ENCODE measurements at regions not wholly inside any gene's neighbourhood (a gene's known extent, or its start where the extent isn't known, plus 50 kb on each side); places are given as distances from the start of the nearest gene placed in this dataset.

- DNase-seq, result no peak
Observed at GRCh38 chr3:152516216-152516615, 247.5 kb downstream of the MBNL1 start.

GRCh38 chr3:152517502-152517901 lies 248.8 kb downstream of the MBNL1 start:
- no peak for DNase-seq

GRCh38 chr3:152518346-152518745 lies 249.6 kb downstream of the MBNL1 start:
- DNase-seq, result no peak

- DNase-seq, result no peak
Observed at GRCh38 chr3:152519376-152519775, 250.6 kb downstream of the MBNL1 start.

- no peak for DNase-seq
Observed at GRCh38 chr3:152522036-152522435, 253.3 kb downstream of the MBNL1 start.

- DNase-seq, result peak in 3 of 4 experiments; percentile 3 to 5 (median 5)
Observed at GRCh38 chr3:152524198-152525140, 255.7 kb downstream of the MBNL1 start.

- DNase-seq, result no peak
Observed at GRCh38 chr3:152531717-152532116, 263.0 kb downstream of the MBNL1 start.

GRCh38 chr3:152538518-152538917 lies 269.8 kb downstream of the MBNL1 start:
- no peak for DNase-seq

GRCh38 chr3:152539191-152539764 lies 270.5 kb downstream of the MBNL1 start:
- DNase-seq, result no peak

- DNase-seq, result no peak
Observed at GRCh38 chr3:152540120-152540519, 271.4 kb downstream of the MBNL1 start.

- DNase-seq, result no peak
Observed at GRCh38 chr3:152547153-152547552, 278.4 kb downstream of the MBNL1 start.

GRCh38 chr3:152549263-152549662 lies 280.5 kb downstream of the MBNL1 start:
- DNase-seq, result no peak

- DNase-seq, result no peak
Observed at GRCh38 chr3:152550284-152550683, 281.6 kb downstream of the MBNL1 start.

- no peak for DNase-seq
Observed at GRCh38 chr3:152554980-152555379, 280.0 kb upstream of the P2RY1 start.

- DNase-seq, result no peak
Observed at GRCh38 chr3:152555666-152556291, 279.2 kb upstream of the P2RY1 start.

GRCh38 chr3:152556731-152557254 lies 278.1 kb upstream of the P2RY1 start:
- DNase-seq, result no peak

- DNase-seq, result no peak
Observed at GRCh38 chr3:152557302-152557999, 277.5 kb upstream of the P2RY1 start.

- DNase-seq, result no peak
Observed at GRCh38 chr3:152558386-152558785, 276.5 kb upstream of the P2RY1 start.

- no peak for DNase-seq
Observed at GRCh38 chr3:152559246-152559645, 275.7 kb upstream of the P2RY1 start.

GRCh38 chr3:152564459-152564858 lies 270.5 kb upstream of the P2RY1 start:
- DNase-seq, result no peak

GRCh38 chr3:152574461-152575079 lies 260.4 kb upstream of the P2RY1 start:
- peak in 1 of 4 experiments; percentile 4 for DNase-seq

GRCh38 chr3:152578769-152579168 lies 256.2 kb upstream of the P2RY1 start:
- no peak for DNase-seq
